ENCODE measurements at regions not wholly inside any gene's neighbourhood (a gene's known extent, or its start where the extent isn't known, plus 50 kb on each side); places are given as distances from the start of the nearest gene placed in this dataset.

GRCh38 chr4:184528713-184529112, 54.4 kb upstream of the IRF2 start:
- no peak for DNase-seq (ENCODE audit: low read depth)

- no peak for DNase-seq (ENCODE audit: low read depth)
Observed at GRCh38 chr4:184528051-184528450, 53.7 kb upstream of the IRF2 start.

GRCh38 chr4:184526228-184526627, 51.9 kb upstream of the IRF2 start:
- no peak for DNase-seq (ENCODE audit: low read depth)

All from activated T-cell treated with anti-CD3 and anti-CD28 coated beads for 24 hours (primary cell).